ENCODE measurements at regions not wholly inside any gene's neighbourhood (a gene's known extent, or its start where the extent isn't known, plus 50 kb on each side); places are given as distances from the start of the nearest gene placed in this dataset.

GRCh38 chr4:108361446-108361820 lies 192.7 kb upstream of the LEF1 start:
- no peak overlapping the region for H3K4me3 ChIP-seq (ENCODE audit: control insufficient read depth, low read depth, low read length)

GRCh38 chr4:108360754-108361445 lies 192.2 kb upstream of the LEF1 start:
- DNase-seq (ENCODE audit: low read depth), result peak; percentile 48
- no peak overlapping the region for H3K4me3 ChIP-seq (ENCODE audit: control insufficient read depth, low read depth, low read length)
- no peak for TF ChIP-seq CTCF (conservative IDR thresholded peaks at IDR 0.05; ENCODE audit: control insufficient read depth, insufficient read depth, low read depth, low read length)

More at GRCh38 chr4:108361446-108361820, 192.7 kb upstream of the LEF1 start:
- TF ChIP-seq CTCF (conservative IDR thresholded peaks at IDR 0.05; ENCODE audit: control insufficient read depth, insufficient read depth, low read depth, low read length), result no peak
- peak; percentile 7 for DNase-seq (ENCODE audit: low read depth)

GRCh38 chr4:108359986-108360681 lies 191.4 kb upstream of the LEF1 start:
- DNase-seq (ENCODE audit: low read depth), result no peak
- no peak for TF ChIP-seq CTCF (conservative IDR thresholded peaks at IDR 0.05; ENCODE audit: control insufficient read depth, insufficient read depth, low read depth, low read length)
- H3K4me3 ChIP-seq (ENCODE audit: control insufficient read depth, low read depth, low read length), result no peak overlapping the region

GRCh38 chr4:108359130-108359985 lies 190.6 kb upstream of the LEF1 start:
- DNase-seq (ENCODE audit: low read depth), result no peak
- no peak overlapping the region for H3K4me3 ChIP-seq (ENCODE audit: control insufficient read depth, low read depth, low read length)
- TF ChIP-seq CTCF (conservative IDR thresholded peaks at IDR 0.05; ENCODE audit: control insufficient read depth, insufficient read depth, low read depth, low read length), result no peak

GRCh38 chr4:108355902-108356535 lies 187.3 kb upstream of the LEF1 start:
- TF ChIP-seq CTCF (conservative IDR thresholded peaks at IDR 0.05; ENCODE audit: control insufficient read depth, insufficient read depth, low read depth, low read length), result no peak
- DNase-seq (ENCODE audit: low read depth), result no peak
- no peak overlapping the region for H3K4me3 ChIP-seq (ENCODE audit: control insufficient read depth, low read depth, low read length)

GRCh38 chr4:108355186-108355901 lies 186.6 kb upstream of the LEF1 start:
- TF ChIP-seq CTCF (conservative IDR thresholded peaks at IDR 0.05; ENCODE audit: control insufficient read depth, insufficient read depth, low read depth, low read length), result no peak
- DNase-seq (ENCODE audit: low read depth), result no peak
- H3K4me3 ChIP-seq (ENCODE audit: control insufficient read depth, low read depth, low read length), result no peak overlapping the region

Data from fibroblast of mammary gland (primary cell).